ENCODE measurements at regions not wholly inside any gene's neighbourhood (a gene's known extent, or its start where the extent isn't known, plus 50 kb on each side); places are given as distances from the start of the nearest gene placed in this dataset.

- 32 to 49% (median 38%) methylated on average over 4 of the region's 4 CpGs for WGBS, 3 donors
- intact Hi-C loops (cut with DNase I) = loop anchor here in 1 of 2 donors (1.0 kb wide), 1 partner anchor 16 kb away; no protein-coding TSS in a partner anchor
- ATAC-seq (peak in 3 of 4 donors; percentile 19 to 35 (median 27)), DNase-seq (no peak)
- Histone ChIP-seq H3K27me3 (ENCODE audit: insufficient read depth in 3 of 3, low read length in 2 of 3) (no peaks in the 10 kb centered on the region), H3K36me3 (ENCODE audit: insufficient read depth in 1 of 2, low read depth in 1 of 2) (no peaks in the 10 kb centered on the region), H3K4me3 (no peak overlapping the region), H3K9me3 (peaks cover 6% of the 10 kb centered on the region), H3K4me1 (peaks cover 34% of the 10 kb centered on the region), H3K27ac (peak overlapping the region; percentile 84)
- TF ChIP-seq CTCF (IDR thresholded peaks at IDR 0.05) = no peak
These were observed 153.9 kb downstream of the MRPL14 start for GRCh38 chr6:43973357-43973756.

GRCh38 chr6:43972913-43973300 lies 154.3 kb downstream of the MRPL14 start:
- Histone ChIP-seq H3K9me3 (peaks cover 6% of the 10 kb centered on the region), H3K4me3 (no peak overlapping the region), H3K27me3 (ENCODE audit: insufficient read depth in 3 of 3, low read length in 2 of 3) (no peaks in the 10 kb centered on the region), H3K27ac (peak overlapping the region; percentile 84), H3K4me1 (peaks cover 34% of the 10 kb centered on the region), H3K36me3 (ENCODE audit: insufficient read depth in 1 of 2, low read depth in 1 of 2) (no peaks in the 10 kb centered on the region)
- intact Hi-C loops (cut with DNase I) = loop anchor here in 1 of 2 donors (1.0 kb wide), 1 partner anchor 16 kb away; no protein-coding TSS in a partner anchor
- ATAC-seq = peak; percentile 92 to 95 (median 93)
- 6 to 13% (median 9%) methylated on average over 3 of the region's 3 CpGs for WGBS, 3 donors
- DNase-seq = peak; percentile 87 to 94
- no peak for TF ChIP-seq CTCF (IDR thresholded peaks at IDR 0.05)

- intact Hi-C loops (cut with DNase I) = no loop called here
- TF ChIP-seq CTCF (IDR thresholded peaks at IDR 0.05) = no peak
- no peaks in the 10 kb centered on the region for H3K27me3 ChIP-seq (ENCODE audit: insufficient read depth in 3 of 3, low read length in 2 of 3)
- H3K4me1 ChIP-seq = peaks cover 34% of the 10 kb centered on the region
- peak; percentile 41 to 60 (median 53) for ATAC-seq
- peaks cover 6% of the 10 kb centered on the region for H3K9me3 ChIP-seq
- H3K4me3 ChIP-seq = no peak overlapping the region
- no peaks in the 10 kb centered on the region for H3K36me3 ChIP-seq (ENCODE audit: insufficient read depth in 1 of 2, low read depth in 1 of 2)
- DNase-seq = no peak
- 22 to 76% (median 56%) methylated on average over 6 of the region's 6 CpGs for WGBS, 3 donors
- H3K27ac ChIP-seq = peak overlapping the region; percentile 84
These were observed 154.9 kb downstream of the MRPL14 start for GRCh38 chr6:43972179-43972912.

- Histone ChIP-seq H3K27me3 (ENCODE audit: insufficient read depth in 3 of 3, low read length in 2 of 3) (no peaks in the 10 kb centered on the region), H3K4me3 (no peak overlapping the region), H3K36me3 (ENCODE audit: insufficient read depth in 1 of 2, low read depth in 1 of 2) (no peaks in the 10 kb centered on the region), H3K9me3 (peaks cover 6% of the 10 kb centered on the region), H3K4me1 (peaks cover 34% of the 10 kb centered on the region), H3K27ac (peak overlapping the region; percentile 84)
- TF ChIP-seq CTCF (IDR thresholded peaks at IDR 0.05) = no peak
- intact Hi-C loops (cut with DNase I) = no loop called here
- 76 to 92% (median 77%) methylated on average over 2 of the region's 2 CpGs for WGBS, 3 donors
- DNase-seq (no peak), ATAC-seq (no peak)
These were observed 155.5 kb downstream of the MRPL14 start for GRCh38 chr6:43971776-43972126.
